ENCODE measurements at regions not wholly inside any gene's neighbourhood (a gene's known extent, or its start where the extent isn't known, plus 50 kb on each side); places are given as distances from the start of the nearest gene placed in this dataset.
"Not testable (repeated sequence)": the region's sequence is repeated elsewhere in the genome, so short reads cannot be mapped to it uniquely, and the experiment has no call there.

GRCh38 chr13:78061806-78062205 is 143.2 kb upstream of the EDNRB start:
- Histone ChIP-seq H3K79me2 (ENCODE audit: insufficient read depth, low read length) (no peaks in the 10 kb centered on the region), H3K27ac (ENCODE audit: low read depth in 1 of 2, low read length in 2 of 2) (no peak overlapping the region), H3K4me1 (ENCODE audit: control insufficient read depth in 1 of 2, insufficient read depth in 2 of 2, low read length in 2 of 2) (no peaks in the 10 kb centered on the region), H3K36me3 (replicated peaks in 1 of 2; ENCODE audit: control insufficient read depth in 1 of 2, insufficient read depth in 2 of 2, low read length in 2 of 2) (no peaks in the 10 kb centered on the region), H3K4me3 (replicated peaks in 1 of 3; ENCODE audit: low read depth in 2 of 3, low read length in 3 of 3) (no peak overlapping the region), H3K4me2 (replicated peaks; ENCODE audit: extremely low read depth, low read length, poor library complexity, severe bottlenecking) (no peak overlapping the region), H3K9me3 (replicated peaks in 1 of 2; ENCODE audit: control insufficient read depth in 1 of 2, insufficient read depth in 1 of 2, low read length in 2 of 2) (peaks cover 13 to 20% of the 10 kb centered on the region in 2 donors), H3K9ac (ENCODE audit: insufficient read depth, low read length, poor library complexity, severe bottlenecking) (no peak overlapping the region), H2AFZ (ENCODE audit: insufficient read depth, low read depth, low read length, poor library complexity, severe bottlenecking) (no peak overlapping the region), H3K27me3 (ENCODE audit: control insufficient read depth in 2 of 2, insufficient read depth in 2 of 2, low read length in 2 of 2) (no peaks in the 10 kb centered on the region), H4K20me1 (ENCODE audit: insufficient read depth, low read length) (no peaks in the 10 kb centered on the region)
- no peak for DNase-seq
- no peaks in the 10 kb centered on the region for H3K4me1 Mint-ChIP-seq
- H3K27me3 Mint-ChIP-seq (ENCODE audit: low read depth in 3 of 3): peaks cover 0 to 2% (median 0%) of the 10 kb centered on the region in 3 donors
- no peak overlapping the region for H3K27ac Mint-ChIP-seq
- WGBS (ENCODE audit: insufficient coverage): 100% methylated on average over 5 of the region's 5 CpGs
- H3K36me3 Mint-ChIP-seq: no peaks in the 10 kb centered on the region
- intact Hi-C loops (cut with micrococcal nuclease): no loop called here
- no peak overlapping the region for H3K4me3 Mint-ChIP-seq
- H3K9me3 Mint-ChIP-seq: peaks cover 10 to 22% (median 18%) of the 10 kb centered on the region in 7 donors
- TF ChIP-seq CTCF (IDR thresholded peaks at IDR 0.05): no peak

GRCh38 chr13:78060966-78061365 is 142.3 kb upstream of the EDNRB start:
- Mint-ChIP-seq H3K4me3 (no peak overlapping the region), H3K36me3 (no peaks in the 10 kb centered on the region), H3K4me1 (no peaks in the 10 kb centered on the region), H3K27ac (peak overlapping the region in 1 of 7 donors; percentile 24), H3K9me3 (peaks cover 14 to 30% (median 24%) of the 10 kb centered on the region in 7 donors), H3K27me3 (ENCODE audit: low read depth in 3 of 3) (peaks cover 0 to 2% (median 0%) of the 10 kb centered on the region in 3 donors)
- intact Hi-C loops (cut with micrococcal nuclease): no loop called here
- DNase-seq: no peak
- Histone ChIP-seq H3K4me3 (replicated peaks in 1 of 3; ENCODE audit: low read depth in 2 of 3, low read length in 3 of 3) (no peak overlapping the region), H4K20me1 (ENCODE audit: insufficient read depth, low read length) (no peaks in the 10 kb centered on the region), H3K4me1 (ENCODE audit: control insufficient read depth in 1 of 2, insufficient read depth in 2 of 2, low read length in 2 of 2) (no peaks in the 10 kb centered on the region), H3K79me2 (ENCODE audit: insufficient read depth, low read length) (no peaks in the 10 kb centered on the region), H3K4me2 (replicated peaks; ENCODE audit: extremely low read depth, low read length, poor library complexity, severe bottlenecking) (no peak overlapping the region), H2AFZ (ENCODE audit: insufficient read depth, low read depth, low read length, poor library complexity, severe bottlenecking) (no peak overlapping the region), H3K9ac (ENCODE audit: insufficient read depth, low read length, poor library complexity, severe bottlenecking) (no peak overlapping the region), H3K36me3 (replicated peaks in 1 of 2; ENCODE audit: control insufficient read depth in 1 of 2, insufficient read depth in 2 of 2, low read length in 2 of 2) (no peaks in the 10 kb centered on the region), H3K9me3 (replicated peaks in 1 of 2; ENCODE audit: control insufficient read depth in 1 of 2, insufficient read depth in 1 of 2, low read length in 2 of 2) (peaks cover 19 to 26% of the 10 kb centered on the region in 2 donors), H3K27me3 (ENCODE audit: control insufficient read depth in 2 of 2, insufficient read depth in 2 of 2, low read length in 2 of 2) (no peaks in the 10 kb centered on the region), H3K27ac (ENCODE audit: low read depth in 1 of 2, low read length in 2 of 2) (no peak overlapping the region)
- WGBS (ENCODE audit: insufficient coverage): 89% methylated on average over 4 of the region's 6 CpGs
- TF ChIP-seq CTCF (IDR thresholded peaks at IDR 0.05): no peak

- H3K4me2 ChIP-seq (replicated peaks; ENCODE audit: extremely low read depth, low read length, poor library complexity, severe bottlenecking); H4K20me1 ChIP-seq (ENCODE audit: insufficient read depth, low read length); intact Hi-C loops (cut with micrococcal nuclease); H3K4me1 Mint-ChIP-seq; H3K4me1 ChIP-seq (ENCODE audit: control insufficient read depth in 1 of 2, insufficient read depth in 2 of 2, low read length in 2 of 2); H3K27ac Mint-ChIP-seq; H3K27me3 ChIP-seq (ENCODE audit: control insufficient read depth in 2 of 2, insufficient read depth in 2 of 2, low read length in 2 of 2); H3K79me2 ChIP-seq (ENCODE audit: insufficient read depth, low read length); H3K36me3 Mint-ChIP-seq; H3K4me3 ChIP-seq (replicated peaks in 1 of 3; ENCODE audit: low read depth in 2 of 3, low read length in 3 of 3); H3K4me3 Mint-ChIP-seq; H3K27ac ChIP-seq (ENCODE audit: low read depth in 1 of 2, low read length in 2 of 2); H3K36me3 ChIP-seq (replicated peaks in 1 of 2; ENCODE audit: control insufficient read depth in 1 of 2, insufficient read depth in 2 of 2, low read length in 2 of 2); H2AFZ ChIP-seq (ENCODE audit: insufficient read depth, low read depth, low read length, poor library complexity, severe bottlenecking); H3K9ac ChIP-seq (ENCODE audit: insufficient read depth, low read length, poor library complexity, severe bottlenecking); H3K27me3 Mint-ChIP-seq (ENCODE audit: low read depth in 3 of 3); DNase-seq: not testable (repeated sequence)
- WGBS (ENCODE audit: insufficient coverage): 100% methylated on average over 1 of the region's 2 CpGs
- peaks cover 19 to 29% of the 10 kb centered on the region in 2 donors for H3K9me3 ChIP-seq (replicated peaks in 1 of 2; ENCODE audit: control insufficient read depth in 1 of 2, insufficient read depth in 1 of 2, low read length in 2 of 2)
- H3K9me3 Mint-ChIP-seq: peaks cover 15 to 31% (median 26%) of the 10 kb centered on the region in 7 donors
Measured at GRCh38 chr13:78056865-78057264, 138.2 kb upstream of the EDNRB start.
